BE2C (cell line): ENCODE measurements at regions not wholly inside any gene's neighbourhood (a gene's known extent, or its start where the extent isn't known, plus 50 kb on each side); places are given as distances from the start of the nearest gene placed in this dataset.

ENCODE experiments used
- DNase-seq: peaks from one replicate; pipeline ENCODE4 v3.0.0-alpha.2; 2020
- H3K27me3 ChIP-seq: fragments of 250-450 bp; sonication (Bioruptor Pico); 2 replicates; pipeline ENCODE4 v1.5.1; 2020; ENCODE audit warnings: mild to moderate bottlenecking
- H3K36me3 ChIP-seq: fragments of 250-450 bp; sonication (Bioruptor Pico); 2 replicates; pipeline ENCODE4 v1.5.1; 2020; ENCODE audit warnings: mild to moderate bottlenecking
- H3K4me1 ChIP-seq: fragments of 250-450 bp; sonication (Bioruptor Pico); 2 replicates; pipeline ENCODE4 v1.5.1; 2020
- H3K4me3 ChIP-seq: 2 replicates; pipeline ENCODE4 v1.5.1; 2011; ENCODE audit warnings: low read depth, low read length
- H3K9me3 ChIP-seq: fragments of 250-450 bp; sonication (Bioruptor Pico); 2 replicates; pipeline ENCODE4 v1.5.1; 2020
- TF ChIP-seq, protein P1 (sequence below): IDR thresholded peaks from 2 replicates; pipeline ENCODE4 v1.5.1; 2012; ENCODE audit warnings: mild to moderate bottlenecking, low read depth, low read length

DNA sequence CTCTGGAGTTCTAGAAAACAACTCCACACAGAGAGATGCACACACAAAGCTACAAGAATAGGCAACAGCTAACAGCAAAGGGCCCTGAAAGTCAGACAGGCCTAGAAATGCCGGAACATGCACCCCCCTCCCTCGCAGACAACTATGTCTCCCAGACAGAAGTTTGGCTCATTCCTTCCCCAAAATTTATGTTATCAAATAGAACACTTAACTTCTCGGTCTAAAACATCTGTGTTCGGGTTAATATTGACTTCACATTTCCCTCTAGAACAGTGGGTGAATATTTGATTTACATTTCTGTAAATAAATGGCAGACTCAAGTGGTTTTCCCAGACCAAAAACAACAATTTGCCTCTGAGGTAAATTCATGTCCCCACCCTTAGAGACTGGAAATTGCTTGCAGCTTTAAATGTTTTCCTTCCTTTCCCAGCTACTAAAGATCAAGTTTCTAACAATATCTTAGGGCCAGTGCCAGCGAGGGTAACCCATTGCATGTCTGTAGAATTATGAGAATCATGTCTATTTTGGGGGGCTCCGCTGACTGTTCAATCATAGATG, 92.5 kb upstream of the INHBA start:
- no peaks in the 10 kb centered on the region for H3K36me3 ChIP-seq
- TF ChIP-seq, protein P1, sequence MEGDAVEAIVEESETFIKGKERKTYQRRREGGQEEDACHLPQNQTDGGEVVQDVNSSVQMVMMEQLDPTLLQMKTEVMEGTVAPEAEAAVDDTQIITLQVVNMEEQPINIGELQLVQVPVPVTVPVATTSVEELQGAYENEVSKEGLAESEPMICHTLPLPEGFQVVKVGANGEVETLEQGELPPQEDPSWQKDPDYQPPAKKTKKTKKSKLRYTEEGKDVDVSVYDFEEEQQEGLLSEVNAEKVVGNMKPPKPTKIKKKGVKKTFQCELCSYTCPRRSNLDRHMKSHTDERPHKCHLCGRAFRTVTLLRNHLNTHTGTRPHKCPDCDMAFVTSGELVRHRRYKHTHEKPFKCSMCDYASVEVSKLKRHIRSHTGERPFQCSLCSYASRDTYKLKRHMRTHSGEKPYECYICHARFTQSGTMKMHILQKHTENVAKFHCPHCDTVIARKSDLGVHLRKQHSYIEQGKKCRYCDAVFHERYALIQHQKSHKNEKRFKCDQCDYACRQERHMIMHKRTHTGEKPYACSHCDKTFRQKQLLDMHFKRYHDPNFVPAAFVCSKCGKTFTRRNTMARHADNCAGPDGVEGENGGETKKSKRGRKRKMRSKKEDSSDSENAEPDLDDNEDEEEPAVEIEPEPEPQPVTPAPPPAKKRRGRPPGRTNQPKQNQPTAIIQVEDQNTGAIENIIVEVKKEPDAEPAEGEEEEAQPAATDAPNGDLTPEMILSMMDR = no peak
- no peak for DNase-seq

DNA sequence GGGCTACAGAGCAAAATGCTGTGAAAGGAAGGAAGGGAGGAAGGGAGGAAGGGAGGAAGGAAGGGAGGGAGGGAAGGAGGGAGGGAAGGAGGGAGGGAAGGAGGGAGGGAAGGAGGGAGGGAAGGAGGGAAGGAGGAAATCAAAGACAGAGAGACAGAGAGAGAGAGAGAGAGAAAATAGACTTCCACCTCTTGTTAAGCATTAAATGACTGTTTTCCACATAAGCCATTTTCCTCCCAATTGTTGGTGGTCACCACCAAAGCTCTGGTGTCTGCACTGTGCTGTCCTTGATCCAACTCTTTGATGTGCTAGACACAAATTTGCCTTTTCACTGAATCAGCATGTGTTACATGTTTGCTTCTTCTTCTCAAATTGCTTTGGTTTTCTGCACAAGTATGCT, 90.7 kb upstream of the INHBA start:
- no peaks in the 10 kb centered on the region for H3K27me3 ChIP-seq
- no peaks in the 10 kb centered on the region for H3K36me3 ChIP-seq
- no peaks in the 10 kb centered on the region for H3K9me3 ChIP-seq
- TF ChIP-seq, protein P1 = no peak
- H3K4me3 ChIP-seq = no peak overlapping the region
- DNase-seq = no peak
- no peaks in the 10 kb centered on the region for H3K4me1 ChIP-seq

More for the DNA sequence above, 92.5 kb upstream of the INHBA start:
- no peaks in the 10 kb centered on the region for H3K27me3 ChIP-seq
- H3K4me1 ChIP-seq = no peaks in the 10 kb centered on the region
- H3K9me3 ChIP-seq = no peaks in the 10 kb centered on the region
- no peak overlapping the region for H3K4me3 ChIP-seq

DNA sequence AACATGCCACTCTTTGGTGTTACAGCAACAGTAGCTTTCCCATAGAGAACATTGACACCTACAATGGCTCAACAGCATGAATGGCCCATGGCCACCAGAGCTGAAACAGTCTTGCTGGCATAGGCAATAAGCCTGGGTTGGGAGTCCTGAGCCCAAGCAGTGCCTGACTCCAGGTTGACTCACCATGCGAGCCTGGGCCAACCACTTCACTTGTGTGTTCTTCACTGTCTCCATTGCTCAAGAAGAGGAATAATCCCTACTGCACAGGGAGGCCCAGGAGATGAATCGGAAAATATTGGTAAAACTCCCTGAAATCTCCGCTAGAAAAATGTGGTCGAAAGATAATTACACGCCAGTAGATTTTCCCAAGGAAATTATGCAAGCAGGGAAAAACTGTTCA, 89.2 kb upstream of the INHBA start:
- H3K4me1 ChIP-seq = no peaks in the 10 kb centered on the region
- H3K27me3 ChIP-seq = no peaks in the 10 kb centered on the region
- H3K4me3 ChIP-seq = no peak overlapping the region
- DNase-seq = no peak
- TF ChIP-seq, protein P1 = no peak
- no peaks in the 10 kb centered on the region for H3K9me3 ChIP-seq
- H3K36me3 ChIP-seq = no peaks in the 10 kb centered on the region

DNA sequence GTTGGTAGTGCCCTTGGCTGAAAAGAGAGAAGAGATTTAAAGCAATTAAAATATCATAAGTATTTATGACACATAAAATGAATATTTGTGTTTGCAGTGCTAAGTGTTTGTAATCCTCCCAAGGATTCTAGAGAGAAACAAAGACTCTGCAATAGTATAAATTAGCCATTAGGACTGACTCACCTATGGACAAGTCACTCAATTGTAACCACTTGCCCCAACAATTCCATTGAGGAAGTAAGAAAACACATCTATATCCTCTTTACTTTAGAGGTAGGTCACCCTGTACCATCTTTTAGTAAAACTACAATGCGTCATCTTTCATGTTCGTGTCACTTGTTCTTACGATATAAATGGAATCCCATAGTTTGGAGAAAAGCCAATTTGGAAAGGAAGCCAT, 85.7 kb upstream of the INHBA start:
- Histone ChIP-seq H3K36me3 (no peaks in the 10 kb centered on the region), H3K27me3 (no peaks in the 10 kb centered on the region), H3K4me1 (no peaks in the 10 kb centered on the region), H3K4me3 (no peak overlapping the region), H3K9me3 (no peaks in the 10 kb centered on the region)
- DNase-seq = no peak
- TF ChIP-seq, protein P1 = no peak

DNA sequence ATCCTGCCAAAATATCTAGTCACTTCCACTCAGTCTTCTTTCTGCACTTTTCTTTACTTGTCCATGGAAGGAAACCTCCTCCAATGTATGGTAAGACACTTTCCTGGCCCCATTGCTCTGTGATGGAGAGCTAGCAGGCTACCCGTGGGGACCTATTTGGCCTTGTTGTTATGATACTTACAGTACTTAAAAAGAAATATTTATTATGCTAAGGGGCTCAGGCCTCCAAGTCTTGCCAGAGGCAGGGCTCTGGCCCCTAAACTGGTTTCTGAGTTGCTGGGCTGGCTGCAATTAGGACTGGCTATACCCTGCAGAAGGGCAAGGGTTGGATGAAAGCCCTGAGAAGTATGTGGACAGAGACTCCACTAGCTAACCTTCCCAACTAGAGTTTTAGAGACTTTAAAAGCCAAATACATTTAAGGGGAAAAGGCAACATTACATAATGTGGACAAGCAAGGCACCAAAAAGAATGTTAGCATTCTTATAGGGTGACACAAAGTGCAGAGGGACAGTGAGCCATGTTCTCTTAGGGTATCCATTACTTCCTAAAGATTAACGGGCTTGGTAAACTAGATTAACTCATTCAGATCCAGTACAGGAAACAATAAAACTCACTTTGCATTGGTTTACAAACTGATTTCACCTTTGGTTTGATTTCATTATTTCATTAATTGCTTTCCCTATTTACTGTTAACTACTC, 84.9 kb upstream of the INHBA start:
- Histone ChIP-seq H3K4me1 (no peaks in the 10 kb centered on the region), H3K4me3 (no peak overlapping the region), H3K9me3 (no peaks in the 10 kb centered on the region), H3K36me3 (no peaks in the 10 kb centered on the region), H3K27me3 (no peaks in the 10 kb centered on the region)
- TF ChIP-seq, protein P1 = no peak
- no peak for DNase-seq

DNA sequence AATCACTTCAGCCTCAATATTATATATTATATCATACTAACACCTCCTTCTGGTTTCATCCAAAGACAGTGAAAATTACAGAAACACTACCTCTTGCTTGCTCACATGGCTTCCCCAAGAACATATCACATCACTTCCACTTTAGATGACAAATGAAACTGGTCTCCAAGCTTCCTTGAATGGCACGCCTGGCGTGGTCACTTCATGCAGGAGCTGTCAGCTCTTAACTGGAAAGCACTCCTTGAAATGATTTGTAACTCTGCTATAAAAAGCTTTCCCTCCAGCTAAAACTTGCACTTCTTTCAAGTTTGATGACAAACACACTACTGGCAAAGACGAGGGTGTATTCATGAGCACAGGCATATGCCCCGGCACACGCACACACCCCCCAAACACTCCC, 84.1 kb upstream of the INHBA start:
- TF ChIP-seq, protein P1 = no peak
- DNase-seq = no peak
- Histone ChIP-seq H3K36me3 (no peaks in the 10 kb centered on the region), H3K9me3 (no peaks in the 10 kb centered on the region), H3K4me1 (no peaks in the 10 kb centered on the region), H3K27me3 (no peaks in the 10 kb centered on the region), H3K4me3 (no peak overlapping the region)
